HG03442 (cell line): ENCODE measurements at regions not wholly inside any gene's neighbourhood (a gene's known extent, or its start where the extent isn't known, plus 50 kb on each side); places are given as distances from the start of the nearest gene placed in this dataset.

ENCODE experiments used
- ATAC-seq: cut with Tn5 transposase; IDR thresholded peaks from one replicate; pipeline ENCODE4 v1.9.1; 2021; ENCODE audit warnings: mild to moderate bottlenecking, moderate library complexity; ENCODE audit not compliant: unreplicated experiment

DNA sequence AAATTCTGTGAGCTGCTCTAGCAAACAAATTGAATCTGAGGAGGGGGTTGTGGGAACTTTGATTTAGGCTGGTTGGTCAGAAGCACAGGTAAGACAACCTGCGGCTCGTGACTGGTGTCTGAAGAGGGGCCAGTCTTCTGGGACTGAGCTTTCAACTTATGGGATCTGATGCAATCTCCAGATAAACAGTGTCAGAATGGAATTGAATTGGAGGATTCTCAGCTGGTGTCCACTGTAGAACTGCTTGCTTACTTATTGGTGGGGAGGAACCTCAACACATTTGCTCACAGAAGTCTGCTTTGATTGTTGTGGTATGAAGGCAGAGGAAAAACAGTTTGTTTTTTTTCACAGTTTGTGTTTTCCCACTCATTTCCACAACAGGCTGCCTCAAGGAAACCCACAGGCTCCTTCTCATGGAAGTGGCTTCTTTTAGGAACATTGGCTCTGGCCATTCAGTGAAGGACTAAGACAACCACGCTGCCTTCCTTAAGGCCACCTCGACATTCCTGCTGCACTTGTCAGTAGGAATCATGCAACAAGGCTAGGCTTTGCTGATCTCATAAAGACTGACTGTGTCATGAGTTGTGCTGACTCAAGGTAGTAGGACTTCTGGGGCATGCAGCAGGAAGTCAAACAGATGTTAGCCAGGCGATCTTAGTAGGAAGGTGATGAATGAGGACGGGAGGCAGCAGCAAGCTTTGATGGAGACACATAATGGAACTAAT is 104.7 kb downstream of the TSN start:
- ATAC-seq, result no peak

- ATAC-seq, result no peak
These were observed 105.3 kb downstream of the TSN start for GRCh38 chr2:121860758-121861227.

DNA sequence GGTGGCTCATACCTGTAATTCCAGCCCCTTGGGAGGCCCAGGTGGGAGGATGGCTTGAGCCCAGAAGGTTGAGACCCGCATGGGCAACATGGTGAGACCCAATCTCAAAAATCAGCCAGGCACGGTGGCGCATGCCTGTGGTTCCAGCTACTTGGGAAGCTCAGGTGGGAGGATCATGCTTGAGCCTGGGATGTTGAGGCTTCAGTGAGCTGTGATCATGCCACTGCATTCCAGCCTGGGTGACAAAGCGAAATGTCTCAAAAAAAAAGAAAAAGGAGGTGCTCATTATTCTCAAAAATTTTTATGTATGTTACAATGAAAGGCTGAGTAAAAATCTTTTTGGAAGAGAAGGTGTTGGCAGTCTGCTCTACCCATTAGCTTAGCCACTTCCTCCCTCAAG is 106.8 kb downstream of the TSN start:
- no peak for ATAC-seq

DNA sequence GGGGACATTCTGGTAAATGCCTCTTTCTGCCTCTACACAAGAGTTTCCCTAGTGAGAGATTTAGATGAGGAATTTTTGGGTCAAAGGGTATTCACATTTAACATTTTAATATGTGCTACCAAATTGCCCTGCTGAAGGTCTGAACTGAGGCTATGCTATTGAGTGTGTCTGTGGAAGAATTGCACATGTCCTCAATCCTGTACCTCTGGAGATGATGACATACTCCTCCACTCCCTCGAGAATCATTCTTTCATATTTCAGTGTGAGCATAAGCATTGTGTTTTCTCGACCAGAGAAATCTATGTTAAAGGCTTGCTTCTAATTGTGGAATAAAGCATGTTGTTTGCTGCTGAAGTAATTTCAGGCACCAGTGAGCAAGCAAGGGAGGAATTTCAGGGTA is 110.5 kb downstream of the TSN start:
- ATAC-seq, result no peak

GRCh38 chr2:121866789-121867188 is 111.3 kb downstream of the TSN start:
- ATAC-seq, result no peak

- ATAC-seq, result no peak
These were observed 113.2 kb downstream of the TSN start for GRCh38 chr2:121868652-121869051.

DNA sequence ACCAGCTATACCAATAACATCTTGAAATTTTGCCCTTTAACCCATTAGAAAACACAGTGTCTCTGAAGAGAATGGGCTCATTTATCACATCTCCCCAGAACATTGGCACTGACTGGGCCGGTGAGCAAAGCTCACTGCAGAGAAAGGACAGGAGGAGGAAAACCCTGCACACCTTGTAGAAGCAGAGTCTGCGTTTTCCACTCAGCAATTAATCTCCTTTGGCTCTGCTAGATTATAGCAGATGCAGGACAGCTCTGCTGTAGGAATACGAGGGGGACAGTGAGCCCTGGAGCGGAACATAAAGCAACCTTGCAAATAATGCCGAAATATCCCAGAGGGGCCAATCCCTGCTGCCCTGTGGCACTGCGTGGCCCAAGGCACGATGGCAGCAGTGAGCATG is 113.9 kb downstream of the TSN start:
- ATAC-seq, result no peak

GRCh38 chr2:121869873-121870272 is 114.4 kb downstream of the TSN start:
- no peak for ATAC-seq

DNA sequence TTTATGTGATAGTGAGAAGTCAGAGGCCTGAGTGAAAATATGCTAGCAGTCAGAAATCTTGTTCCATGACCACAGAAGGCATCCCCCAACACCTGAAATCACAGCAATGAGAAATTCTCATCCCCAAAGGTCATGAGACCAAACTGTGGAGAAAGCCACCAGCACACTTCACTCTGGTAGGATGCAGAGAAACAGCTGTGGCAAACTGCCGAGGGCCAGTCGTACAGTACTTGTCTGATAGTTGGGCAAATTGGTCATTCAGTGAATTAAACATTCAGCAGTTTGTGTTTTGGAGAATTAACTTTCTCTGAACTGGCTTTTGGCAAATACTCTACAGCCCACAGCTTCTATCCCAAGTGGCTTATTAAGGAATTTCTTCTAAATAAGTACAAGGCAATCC is 117.2 kb downstream of the TSN start:
- ATAC-seq, result no peak

DNA sequence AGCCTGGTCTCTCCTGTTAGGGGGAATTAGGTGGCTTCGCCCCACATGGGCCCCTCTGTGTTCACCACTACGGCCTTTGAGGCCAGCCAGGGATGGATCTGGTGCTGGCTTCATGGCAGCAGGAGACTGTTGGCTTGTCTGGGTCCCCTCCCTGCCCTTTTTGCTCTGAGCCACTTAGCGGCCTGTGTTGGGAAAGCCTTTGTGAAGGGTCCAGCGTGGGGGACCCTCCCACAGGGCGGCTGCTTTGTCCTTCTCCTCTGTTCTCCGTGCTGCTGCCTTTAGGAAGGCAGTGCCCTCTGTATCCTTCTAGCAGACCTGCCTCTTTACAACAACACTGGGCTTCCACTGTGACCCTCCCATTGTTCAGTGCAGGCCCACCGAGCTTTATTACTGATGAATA is 118.4 kb downstream of the TSN start:
- no peak for ATAC-seq

DNA sequence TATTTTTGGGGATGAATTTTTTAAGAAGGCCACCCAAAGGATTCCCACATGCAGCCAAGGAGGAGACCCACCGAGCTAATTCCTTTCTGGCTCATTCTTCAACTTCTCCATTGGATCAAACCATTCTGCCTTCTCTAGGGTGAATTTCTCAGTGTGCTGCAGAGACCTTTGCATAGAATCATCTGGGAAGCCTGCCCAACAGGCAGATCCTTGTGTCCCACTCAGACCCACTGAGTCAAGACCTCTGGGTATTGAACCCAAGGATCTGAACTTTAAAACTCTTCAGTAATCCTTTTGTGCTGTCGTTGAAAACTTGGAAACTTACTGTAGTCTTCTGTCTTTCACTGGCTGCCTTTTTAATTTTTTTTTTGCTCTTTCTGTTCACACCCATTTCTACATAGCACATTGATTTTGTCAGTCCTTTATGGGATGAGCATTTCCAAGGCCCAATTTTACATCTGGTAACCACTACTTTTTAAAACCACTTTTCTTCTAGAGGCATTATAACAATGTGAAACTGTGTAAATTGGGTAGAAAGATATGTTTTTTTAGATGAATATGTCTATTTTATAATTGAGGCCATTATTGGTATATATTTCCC is 120.2 kb downstream of the TSN start:
- no peak for ATAC-seq

DNA sequence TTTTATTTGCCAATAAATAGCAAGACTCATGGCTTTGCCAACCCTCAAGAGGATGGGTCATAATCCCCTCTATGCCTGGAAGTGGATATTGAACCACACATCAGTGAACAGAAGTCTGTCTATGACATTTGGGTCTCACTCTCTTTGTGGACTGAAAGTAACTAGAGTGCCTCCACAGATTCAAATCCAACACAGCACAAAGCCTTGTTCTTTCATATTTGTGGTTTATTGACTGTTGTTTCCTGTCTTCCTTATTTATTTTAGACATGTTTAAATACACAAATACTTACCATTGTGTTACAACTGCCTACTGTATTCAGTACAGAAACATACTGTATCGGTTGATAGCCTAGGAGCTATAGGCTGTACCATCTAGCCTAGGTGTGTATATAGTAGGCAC is 121.9 kb downstream of the TSN start:
- ATAC-seq, result no peak

- no peak for ATAC-seq
These were observed 124.8 kb downstream of the TSN start for GRCh38 chr2:121880283-121880682.

GRCh38 chr2:121881038-121881437 is 125.6 kb downstream of the TSN start:
- ATAC-seq, result no peak

GRCh38 chr2:121881950-121882349 is 126.5 kb downstream of the TSN start:
- ATAC-seq, result no peak

DNA sequence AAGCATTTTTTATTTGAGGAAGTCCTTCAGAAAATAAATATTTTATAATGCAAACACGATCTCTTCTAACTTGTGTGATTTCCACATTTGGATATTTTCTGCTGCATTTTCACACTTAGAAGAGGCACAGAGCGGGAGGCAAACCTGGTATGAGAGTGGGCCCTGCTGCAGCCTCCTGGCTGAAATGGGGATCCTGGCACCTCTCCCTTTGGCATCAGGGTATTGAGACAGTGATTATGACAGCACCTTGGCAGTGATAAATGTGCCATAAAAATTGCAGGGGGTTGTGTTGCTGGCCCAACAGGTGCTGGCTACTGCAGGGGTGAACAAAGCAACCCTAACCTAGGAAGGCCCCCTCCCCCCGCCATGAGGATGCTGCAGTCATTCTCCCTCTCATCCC is 128.6 kb downstream of the TSN start:
- no peak for ATAC-seq

- ATAC-seq, result no peak
These were observed 129.1 kb downstream of the TSN start for GRCh38 chr2:121884511-121884921.

DNA sequence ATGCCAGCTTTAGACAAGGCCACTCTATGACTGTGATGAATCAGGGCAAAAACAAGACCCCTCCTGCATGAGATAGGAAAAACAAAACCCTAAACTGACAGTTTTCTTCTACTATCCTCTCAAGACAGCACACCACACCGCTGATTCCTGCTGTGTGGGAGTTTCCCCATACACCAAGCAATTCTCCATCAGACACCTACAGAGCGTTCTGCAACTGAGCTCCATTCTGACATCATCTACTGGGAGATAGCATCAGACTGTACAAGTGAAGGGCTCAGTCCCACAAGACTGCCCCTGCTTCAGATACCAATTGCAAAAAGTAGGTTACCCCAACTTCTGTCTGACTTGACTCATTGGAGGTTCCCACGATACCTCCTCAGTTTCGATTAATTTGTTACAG is 130.6 kb downstream of the TSN start:
- ATAC-seq, result no peak

DNA sequence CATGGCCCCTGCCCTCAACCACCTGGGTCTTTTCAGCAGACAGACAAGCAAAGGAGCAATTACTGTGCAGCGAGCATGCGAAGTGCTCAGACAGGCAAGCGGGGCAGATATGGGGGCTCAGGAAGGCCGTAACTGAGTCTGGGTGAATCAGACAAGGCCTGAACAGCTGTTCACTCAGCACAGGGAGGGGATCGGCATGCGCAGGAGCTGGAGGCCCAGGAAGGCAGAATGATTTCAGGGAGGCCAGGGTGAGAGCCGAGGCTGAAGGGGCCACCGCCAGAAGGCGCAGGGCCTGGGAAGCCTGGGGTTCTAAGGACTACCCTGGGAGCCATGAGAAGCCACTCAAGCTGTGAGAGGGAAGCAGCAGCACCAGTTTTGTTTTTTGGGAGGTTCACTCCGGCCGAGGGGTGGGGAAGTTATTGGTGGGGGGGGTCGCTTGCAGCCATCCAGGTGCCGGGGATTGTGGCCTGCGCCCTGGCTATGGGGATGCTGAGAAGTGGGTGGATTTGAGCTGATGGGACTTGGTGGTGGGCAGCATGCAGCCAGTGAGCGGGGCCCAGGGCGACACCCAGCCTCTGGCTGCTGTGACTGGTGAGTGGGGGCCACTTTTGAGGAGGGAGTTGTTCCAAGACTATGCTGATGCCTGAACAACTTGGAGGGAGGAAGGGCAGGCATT is 132.2 kb downstream of the TSN start:
- no peak for ATAC-seq

GRCh38 chr2:121888189-121888557 is 132.7 kb downstream of the TSN start:
- peak; percentile 90 for ATAC-seq

DNA sequence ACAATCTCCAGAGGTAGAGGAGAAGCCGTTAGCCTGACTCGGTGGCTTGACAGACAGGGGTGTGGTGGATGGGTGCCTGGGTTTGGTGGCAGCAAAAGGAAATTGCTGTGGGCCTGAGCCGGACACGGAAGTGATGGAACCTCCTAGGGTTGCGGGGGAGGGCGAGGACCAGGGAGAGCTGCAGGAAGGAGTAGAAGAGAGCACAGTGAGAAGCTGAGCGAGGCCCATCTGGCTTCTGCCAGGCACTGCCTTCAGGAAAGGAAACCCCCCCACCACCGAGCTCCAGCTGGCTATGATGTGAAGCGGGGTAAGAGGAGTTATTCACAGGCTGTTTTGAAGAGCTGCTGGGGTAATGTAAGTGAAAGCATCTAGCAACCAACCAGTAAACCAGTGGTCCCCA is 134.6 kb downstream of the TSN start:
- no peak for ATAC-seq
